NCI-H345 treated with DMSO at 0.1 percent for 48 hours (cell line): ENCODE measurements at regions not wholly inside any gene's neighbourhood (a gene's known extent, or its start where the extent isn't known, plus 50 kb on each side); places are given as distances from the start of the nearest gene placed in this dataset.
"Not testable (repeated sequence)": the region's sequence is repeated elsewhere in the genome, so short reads cannot be mapped to it uniquely, and the experiment has no call there.

Experiments
- DNase-seq: peaks from one replicate; lab custom pipeline; 2025; ENCODE audit not compliant: unreplicated experiment; lab: John Stamatoyannopoulos, UW

DNA sequence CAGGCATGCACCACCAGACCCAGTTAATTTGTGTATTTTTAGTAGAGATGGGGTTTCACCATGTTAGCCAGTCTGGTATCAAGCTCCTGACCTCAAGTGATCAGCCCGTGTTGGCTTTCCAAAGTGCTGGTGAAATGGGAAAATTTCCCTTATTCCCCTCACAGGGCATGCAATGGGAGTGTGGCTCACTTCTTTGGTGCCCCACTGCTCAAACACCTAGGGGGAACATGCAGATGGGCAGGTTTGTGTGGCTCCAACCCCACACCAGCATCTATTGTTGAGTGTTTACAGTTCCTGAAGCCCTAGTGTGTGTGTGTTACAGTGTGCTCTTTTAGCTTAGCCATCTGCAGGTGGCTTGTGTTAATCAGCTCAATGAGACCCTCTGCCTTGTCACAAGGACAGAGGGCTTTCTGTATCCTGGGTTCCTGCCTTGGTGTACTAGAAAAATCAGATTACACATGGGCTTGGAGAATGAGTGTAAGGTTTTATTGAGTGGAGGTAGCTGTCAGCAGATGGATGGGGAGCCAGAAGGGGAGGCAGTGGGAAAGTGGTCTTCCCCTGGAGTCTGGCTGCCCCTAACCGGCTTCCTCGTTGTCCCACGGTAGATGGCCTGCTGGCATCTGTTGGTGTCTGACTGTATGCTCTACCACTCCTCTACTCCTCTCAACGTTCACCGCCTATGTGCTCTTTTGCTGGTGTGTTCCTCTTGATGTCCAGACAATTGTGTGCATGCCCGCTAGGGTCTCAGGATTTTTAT is 248.1 kb upstream of the CBLB start:
- DNase-seq: no peak

DNA sequence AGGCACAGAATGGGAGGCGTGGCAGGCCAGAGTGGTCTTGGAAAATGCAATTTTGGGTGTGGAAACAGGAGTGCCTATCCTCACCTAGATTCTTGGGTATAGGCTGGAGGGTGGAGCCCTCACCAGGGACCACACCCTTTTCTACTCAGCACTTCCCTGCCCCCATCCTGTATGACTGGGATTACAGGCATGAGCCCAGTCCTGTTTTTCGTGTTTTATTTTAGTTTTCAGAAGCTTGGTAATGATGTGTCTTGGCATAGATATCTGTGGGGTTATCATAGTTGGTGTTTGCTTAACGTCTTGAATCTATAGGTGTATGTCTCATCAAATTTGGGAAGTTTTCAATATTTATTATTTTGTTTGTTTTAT is 248.7 kb upstream of the CBLB start:
- DNase-seq: no peak

DNA sequence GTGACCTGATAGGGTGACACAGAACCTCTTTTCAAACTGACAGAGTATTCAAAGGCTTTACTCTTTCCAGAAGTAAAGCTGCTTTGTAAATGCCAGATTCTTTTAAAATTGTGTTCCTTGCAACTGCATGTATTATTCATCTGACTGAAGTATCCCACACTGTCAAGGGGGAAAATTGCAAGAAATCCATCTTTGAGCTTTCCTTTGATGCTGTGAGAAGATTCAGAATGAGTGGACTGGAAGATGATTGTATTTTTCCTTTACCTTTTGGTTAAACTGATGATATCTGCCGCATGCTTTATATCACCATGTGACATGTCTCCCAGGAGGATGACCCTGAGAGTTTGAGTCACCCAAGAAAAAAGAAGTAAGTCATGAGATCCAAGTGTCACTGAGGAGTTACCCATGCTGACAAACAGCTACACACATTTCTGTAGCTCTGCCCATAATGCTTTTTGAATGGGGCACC is 250.8 kb upstream of the CBLB start:
- no peak for DNase-seq

DNA sequence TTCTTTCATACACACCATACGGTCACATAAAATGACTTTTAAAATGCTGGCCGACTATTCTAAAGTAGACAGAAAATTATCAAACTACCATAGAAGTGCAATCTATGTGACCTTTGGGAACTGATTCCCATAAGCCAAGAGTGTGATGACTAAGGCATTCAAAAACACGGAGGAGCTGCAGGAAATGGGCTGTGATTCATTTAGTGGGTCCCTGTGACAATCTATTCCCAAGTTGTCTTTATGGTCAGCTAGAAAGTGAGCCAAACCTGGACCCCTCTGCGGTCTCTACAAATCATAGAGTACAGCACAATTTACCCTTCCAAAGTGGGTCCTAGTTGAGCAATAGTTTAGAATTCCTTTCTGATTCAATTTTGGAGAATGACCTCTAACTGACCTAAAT is 251.5 kb upstream of the CBLB start:
- no peak for DNase-seq

DNA sequence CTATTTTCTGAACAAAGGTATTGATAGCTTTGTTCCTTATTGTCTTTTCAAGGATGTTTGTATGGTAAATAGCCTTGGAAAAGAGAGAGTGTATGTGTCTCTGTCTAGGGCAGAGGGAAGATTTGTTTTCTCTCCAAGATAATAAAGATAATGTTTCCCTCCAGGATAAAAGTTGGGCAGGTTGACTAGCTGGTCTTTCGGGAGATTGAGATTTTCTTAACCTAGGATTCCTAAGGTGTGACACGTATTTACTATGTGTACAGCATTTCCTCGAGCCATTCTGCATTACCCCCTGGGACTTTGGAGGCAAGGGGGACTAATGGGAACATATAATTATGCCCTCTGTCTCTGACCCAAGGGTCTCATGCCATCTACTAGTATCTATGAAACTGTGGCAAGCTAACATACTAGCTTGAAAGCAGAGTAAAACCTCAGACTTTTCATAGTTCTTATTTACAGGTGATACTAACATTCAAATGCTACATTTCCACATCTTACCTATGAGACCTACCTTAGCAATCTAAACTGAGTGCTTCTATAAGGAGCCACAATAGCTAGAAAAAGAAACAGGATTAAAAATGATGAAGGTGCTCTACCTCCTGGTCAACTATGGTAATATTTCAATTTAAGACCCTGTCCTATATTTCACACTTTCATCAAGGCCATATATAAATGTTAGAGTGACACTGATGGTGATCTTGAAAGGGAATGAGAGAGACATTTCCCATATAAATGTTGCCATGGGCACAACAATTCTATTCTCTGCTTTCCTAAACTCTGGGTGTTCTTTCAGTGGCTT is 252.9 kb upstream of the CBLB start:
- DNase-seq: no peak

DNA sequence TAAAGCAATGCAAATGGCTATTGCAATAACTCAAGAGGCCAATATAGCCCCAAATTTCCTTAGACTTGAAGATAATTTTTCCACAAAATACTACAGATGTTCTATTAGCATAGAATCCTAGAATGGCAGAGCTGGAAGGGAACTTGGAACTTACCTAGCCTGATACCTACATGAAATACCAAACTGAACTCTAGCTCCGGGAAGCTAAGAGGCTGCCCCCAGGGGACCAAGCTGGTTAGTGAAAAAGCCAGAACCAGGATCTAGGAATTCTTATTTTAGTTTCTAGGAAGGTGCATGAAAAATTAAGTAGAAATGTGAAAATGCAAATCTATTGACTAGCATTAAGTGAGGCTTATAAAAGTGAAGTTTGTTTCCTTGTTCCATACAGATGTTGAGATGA is 256.0 kb upstream of the CBLB start:
- DNase-seq: no peak

DNA sequence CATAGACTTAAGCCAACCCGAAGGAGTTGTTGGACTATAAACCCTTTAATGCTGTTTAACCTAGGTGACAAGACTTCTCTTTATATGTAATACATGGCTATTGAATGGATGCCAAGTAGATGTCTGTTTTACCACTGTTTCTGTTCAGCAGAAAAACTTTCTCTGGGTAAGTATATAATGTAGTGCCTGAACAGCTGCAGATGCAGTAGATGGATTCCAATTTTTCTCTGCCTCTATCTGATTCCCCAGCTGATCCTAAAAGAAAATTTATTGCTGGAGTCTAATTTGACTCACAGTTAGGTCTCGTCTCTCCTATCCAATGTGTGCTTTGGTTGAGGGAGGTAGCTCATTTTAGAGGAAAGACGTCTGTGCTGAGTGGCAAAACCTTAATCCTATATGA is 256.5 kb upstream of the CBLB start:
- DNase-seq: no peak

DNA sequence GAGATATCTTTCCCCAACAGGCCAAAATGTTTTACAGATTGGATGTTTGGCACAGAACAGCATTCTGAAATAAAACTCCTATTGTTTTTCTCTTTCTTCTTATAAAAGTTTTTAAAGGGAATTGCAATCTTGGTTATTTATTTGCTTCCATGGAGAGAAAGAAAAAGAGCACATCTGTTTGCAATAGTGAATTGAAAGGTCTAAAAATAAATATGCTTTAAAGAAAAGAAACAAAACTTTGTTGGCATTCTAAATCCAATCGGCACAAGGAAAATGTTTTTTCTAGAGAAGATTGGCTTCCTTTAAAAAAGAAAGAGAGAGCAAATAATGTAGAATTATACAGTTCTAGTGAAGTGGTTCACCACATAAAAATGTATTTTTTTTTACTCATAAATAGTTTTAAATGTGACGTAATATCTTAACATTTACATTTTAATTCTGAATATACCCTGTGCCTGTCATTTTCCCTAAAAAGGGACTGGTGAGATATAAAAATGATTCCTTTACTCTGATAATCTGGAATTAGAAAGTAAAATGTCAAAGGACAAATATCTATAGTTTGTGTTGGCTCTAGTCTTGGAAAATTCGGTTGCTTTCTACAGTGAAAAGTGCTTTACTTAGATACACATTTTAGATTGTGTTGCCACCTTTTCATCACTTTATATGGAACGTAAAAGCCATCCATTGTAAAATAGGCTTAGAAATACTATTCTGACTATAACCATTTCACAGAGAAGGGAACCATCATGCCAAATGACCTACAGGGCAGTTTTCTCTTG is 257.4 kb upstream of the CBLB start:
- no peak for DNase-seq

DNA sequence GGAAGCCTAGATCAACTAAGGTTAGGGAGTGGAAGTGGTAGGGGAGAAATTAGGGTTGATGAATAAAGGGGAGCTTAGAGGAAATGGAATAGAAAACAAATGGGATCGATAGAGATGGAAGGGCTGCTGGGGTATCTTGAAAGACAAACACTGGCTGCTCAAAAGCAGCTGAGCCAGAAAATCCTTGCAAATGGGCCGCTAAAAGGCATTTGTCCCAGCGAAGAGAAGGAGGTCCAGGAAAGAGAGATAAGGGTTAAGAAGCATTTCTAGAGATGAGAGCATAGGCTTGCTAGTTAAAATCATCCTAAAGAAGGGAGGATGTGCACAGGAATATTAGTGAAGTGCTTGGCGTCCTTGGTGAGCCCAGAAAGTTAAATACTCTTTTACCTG is 258.0 kb upstream of the CBLB start:
- no peak for DNase-seq

DNA sequence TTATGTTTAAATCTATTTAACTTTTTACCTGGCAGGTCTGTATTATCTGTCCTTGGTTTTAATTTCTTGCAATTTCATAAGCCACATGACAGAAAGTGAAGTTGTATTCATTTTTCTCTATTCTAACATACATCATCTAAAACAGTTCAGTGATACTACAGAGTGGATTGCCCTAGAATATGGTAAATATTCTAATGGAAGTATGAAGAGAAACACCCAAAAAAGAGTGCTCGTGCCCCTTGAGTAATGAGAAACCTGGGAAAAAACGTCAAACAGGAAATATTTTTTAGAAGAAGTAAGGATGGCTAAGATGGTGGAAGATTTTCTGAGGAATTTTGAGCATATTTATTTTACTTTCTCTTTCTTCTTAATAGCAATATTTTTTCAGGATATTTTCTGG is 261.1 kb upstream of the CBLB start:
- no peak for DNase-seq

DNA sequence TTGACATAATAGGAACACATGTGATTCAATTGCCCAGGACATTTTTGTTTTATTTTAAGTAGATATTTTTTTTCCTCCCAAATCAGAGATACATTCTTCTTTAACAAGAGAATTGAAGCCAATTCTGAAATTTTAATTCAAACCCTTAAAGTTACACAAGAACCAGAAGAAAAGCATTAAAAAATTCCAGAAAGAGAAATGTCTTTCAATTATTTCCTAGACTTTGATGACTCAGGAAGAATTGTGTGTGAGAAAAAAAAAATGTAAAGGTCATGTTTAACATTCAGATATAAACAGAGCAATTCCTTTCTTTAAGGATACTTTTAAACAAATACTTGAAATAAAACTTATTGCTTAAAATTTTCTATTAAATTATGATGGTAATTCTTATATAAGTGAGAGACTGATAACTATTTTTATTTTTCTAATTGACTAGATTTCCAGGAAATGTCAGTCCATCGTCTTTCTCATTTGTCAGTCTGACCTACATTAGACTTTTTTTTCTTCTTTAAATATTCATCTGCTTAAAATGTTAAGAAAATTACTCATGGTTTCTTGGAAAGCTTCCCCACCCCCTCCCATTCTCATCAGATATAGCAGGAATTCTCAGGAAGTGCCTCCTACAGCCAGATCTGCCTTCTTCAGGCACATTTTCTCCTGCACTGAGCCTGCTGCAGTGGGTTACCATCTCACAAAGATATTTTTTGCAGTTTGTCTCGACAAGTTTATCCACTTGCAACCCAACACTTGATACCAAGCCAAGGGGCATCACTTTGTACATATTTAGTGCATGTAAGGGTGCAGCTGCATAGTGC is 261.8 kb upstream of the CBLB start:
- DNase-seq: no peak

DNA sequence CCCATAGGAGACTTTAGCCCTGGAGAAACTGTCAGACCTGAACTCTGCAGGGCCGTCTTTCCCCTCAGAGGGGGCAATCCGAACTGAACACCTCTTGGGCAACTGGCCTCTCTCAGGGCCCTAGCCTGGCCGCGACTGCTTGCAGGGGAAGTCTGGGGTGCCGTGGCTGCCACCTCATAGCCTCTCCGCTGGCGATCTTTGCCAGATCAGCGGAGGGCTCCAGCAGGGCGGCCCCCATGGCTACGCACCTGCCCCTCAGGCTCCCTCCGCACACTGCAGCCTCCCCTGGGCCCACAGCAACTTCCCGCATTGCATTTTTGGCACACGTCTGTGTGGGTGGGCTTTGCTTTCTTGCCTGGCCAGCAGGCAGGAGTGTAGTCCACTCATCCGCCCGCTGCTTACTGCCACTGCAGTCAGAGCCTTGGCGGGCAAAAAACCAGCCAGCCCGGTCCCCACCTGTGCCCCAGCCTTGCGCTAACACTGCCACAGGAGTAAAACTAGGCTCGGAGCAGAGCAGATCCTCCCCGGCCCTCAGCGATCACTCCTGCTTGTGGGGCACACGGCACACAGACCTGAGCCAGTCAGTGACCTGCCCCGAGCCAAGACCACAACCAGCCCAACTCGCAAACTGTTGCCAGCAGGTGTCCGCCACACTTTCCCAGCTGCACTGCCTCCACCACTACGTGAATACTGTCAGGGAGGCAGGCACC is 266.8 kb upstream of the CBLB start:
- no peak for DNase-seq

DNA sequence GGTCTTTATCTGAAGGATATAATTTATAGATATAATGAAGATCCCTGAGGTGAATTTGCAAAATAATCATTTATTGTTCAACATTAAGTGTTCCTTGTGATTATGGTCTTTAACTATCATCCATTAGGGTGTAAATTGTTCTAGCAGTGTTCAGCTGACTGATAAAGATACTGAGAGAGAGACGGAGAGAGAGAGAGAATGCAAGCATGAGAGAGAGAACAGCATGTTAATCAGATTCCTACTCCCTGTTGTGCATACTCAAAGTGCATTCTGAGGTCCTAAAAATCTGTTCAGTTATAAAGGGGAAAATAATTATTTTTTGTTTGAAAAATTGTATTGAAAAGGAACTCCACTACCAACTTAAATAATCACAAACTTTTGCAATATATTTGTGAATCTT is 271.0 kb upstream of the CBLB start:
- DNase-seq: no peak

DNA sequence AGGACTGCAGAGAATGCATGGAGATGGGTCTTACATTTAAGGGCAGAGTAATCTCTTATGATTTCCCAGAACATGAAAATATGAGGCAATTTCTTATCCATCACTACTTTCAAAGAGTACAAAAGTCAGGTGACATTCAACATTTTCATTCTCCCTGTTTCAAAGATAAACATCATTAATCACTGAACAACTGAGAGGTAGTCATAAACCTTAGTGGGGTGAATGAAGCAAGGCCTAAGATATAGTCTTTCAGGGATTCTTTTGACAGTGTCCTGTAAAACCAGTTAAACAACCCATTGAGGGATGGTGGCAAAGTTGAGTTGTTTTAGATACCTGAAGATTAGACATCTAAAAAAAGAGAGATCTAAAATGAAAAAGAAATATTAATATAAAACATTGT is 271.6 kb upstream of the CBLB start:
- no peak for DNase-seq

DNA sequence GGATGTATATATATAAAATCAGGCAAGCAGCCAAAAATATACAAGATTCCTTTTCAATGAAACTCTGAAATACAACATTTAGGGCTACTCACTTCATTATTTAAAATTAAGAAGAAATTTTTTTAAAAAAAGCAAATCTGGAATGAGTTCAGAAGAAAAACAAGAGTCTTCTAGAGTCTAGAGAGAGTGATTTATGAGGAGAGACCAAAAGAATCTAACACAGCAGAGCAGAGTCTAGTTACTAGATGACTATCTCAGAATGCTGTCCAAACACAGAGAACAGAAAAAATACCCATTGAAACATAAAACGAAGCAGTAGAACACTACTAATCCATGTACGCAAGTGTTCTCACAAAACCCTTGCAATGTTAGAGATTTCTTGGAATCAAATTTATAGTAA is 275.2 kb upstream of the CBLB start:
- no peak for DNase-seq

DNA sequence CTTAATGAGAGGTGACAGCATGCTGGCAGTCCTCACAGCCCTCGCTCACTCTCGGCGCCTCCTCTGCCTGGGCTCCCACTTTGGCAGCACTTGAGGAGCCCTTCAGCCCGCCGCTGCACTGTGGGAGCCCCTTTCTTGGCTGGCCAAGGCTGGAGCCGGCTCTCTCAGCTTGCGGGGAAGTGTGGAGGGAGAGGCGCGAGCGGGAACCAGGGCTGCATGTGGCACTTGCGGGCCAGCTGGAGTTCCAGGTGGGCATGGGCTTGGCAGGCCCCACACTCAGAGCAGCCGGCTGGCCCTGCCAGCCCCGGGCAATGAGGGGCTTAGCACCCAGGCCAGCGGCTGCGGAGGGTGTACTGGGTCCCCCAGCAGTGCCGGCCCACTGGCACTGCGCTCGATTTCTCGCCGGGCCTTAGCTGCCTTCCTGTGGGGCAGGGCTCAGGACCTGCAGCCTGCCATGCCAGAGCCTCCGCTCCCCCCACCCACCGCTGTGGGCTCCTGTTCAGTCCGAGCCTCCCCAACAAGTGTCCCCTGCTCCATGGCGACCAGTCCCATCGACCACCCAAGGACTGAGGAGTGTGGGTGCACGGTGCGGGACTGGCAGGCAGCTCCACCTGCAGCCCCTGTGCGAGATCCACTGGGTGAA is 279.7 kb upstream of the CBLB start:
- not testable (repeated sequence) for DNase-seq

DNA sequence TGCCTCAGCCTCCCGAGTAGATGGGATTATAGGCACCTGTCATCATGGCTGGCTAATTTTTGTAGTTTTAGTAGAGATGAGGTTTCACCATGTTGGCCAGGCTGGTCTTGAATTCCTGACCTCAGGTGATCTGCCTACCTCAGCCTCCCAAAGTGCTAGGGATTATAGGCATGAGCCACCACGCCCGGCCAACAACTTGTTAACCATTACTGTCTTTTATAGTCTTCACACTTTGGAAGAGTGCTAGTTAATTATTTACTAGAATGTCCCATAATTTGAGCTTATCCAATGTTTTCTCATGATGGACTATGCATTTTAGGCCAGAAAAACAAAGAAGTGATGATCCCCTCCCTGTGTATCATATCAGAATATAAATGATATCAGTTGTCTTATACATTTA is 288.6 kb upstream of the CBLB start:
- DNase-seq: no peak

DNA sequence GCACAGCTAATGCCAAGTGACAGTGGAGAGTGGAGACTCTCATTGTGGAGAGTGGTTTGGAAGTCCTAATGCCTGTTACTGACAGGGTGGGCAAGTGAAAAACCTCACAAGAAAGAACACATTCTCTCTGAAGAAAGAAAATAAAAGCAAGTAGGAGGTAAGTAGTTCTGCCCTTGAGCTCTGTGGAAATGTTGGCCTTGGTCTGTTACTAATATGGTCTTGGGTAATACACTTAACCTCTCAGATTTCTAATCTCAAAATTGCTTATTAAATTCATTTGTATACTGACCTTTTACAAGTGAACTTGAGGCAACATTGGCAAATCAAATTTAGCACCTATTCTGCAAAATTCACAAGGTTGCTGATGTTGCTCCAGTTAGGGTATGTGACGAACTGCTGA is 291.6 kb upstream of the CBLB start:
- no peak for DNase-seq

DNA sequence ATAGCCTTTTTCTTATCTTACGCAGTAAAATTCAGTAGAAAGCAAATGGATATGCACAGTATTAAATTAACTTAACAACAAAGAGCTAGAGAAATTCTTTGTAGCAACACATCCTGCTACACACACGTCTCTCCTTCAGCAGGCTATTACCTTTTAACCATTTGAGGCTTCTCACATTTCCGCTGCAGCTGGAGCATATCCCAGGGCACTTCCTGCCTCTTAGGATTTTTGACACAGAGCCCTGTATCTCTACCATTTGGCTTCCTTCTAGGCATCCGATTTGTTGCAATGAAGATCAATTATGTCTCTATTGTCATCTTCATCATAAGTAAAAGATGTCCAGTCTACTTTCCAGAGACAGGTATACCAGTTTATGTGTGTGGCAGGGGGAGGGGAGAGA is 292.4 kb upstream of the CBLB start:
- DNase-seq: no peak

DNA sequence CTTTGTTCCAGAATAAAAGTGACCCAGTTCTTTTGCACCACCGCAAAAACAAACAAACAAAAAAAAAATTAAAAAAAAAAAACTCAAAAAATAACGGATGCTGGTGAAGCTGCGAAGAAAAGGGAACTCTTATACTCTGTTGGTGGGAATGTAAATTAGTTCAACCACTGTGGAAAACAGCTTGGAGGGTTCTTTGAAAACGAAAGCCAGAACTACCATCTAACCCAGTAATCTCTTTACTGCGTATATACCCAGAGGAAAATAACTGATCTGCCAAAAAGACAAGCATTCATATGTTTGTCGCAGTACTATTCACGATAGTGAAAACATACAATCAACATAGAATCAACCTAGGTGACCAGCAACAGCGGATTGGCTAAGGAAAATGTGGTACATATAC is 298.9 kb upstream of the CBLB start:
- DNase-seq: no peak
